Chondrocyte (in vitro differentiated cells): ENCODE measurements at regions not wholly inside any gene's neighbourhood (a gene's known extent, or its start where the extent isn't known, plus 50 kb on each side); places are given as distances from the start of the nearest gene placed in this dataset.

Experiments
- DNase-seq: peaks from one replicate; pipeline ENCODE4 v3.0.0; 2021; ENCODE audit warnings: mixed read lengths, low spot score
- H3K27ac Mint-ChIP-seq: one replicate; pipeline ENCODE4 v1.8.0; 2021; ENCODE audit warnings: mild to moderate bottlenecking, moderate library complexity, mixed read lengths; ENCODE audit not compliant: unreplicated experiment
- H3K27me3 Mint-ChIP-seq: 2 replicates; pipeline ENCODE4 v1.8.0; 2021; ENCODE audit warnings: low read depth, mixed read lengths
- H3K36me3 Mint-ChIP-seq: 2 replicates; pipeline ENCODE4 v1.8.0; 2021; ENCODE audit warnings: low read depth, mixed read lengths
- H3K4me1 Mint-ChIP-seq: 2 replicates; pipeline ENCODE4 v1.8.0; 2021; ENCODE audit warnings: low read depth, mild to moderate bottlenecking, mixed read lengths
- H3K4me3 Mint-ChIP-seq: one replicate; pipeline ENCODE4 v1.8.0; 2021; ENCODE audit warnings: mild to moderate bottlenecking, moderate library complexity, mixed read lengths; ENCODE audit not compliant: unreplicated experiment
- H3K9me3 Mint-ChIP-seq: 2 replicates; pipeline ENCODE4 v1.8.0; 2021; ENCODE audit warnings: low read depth, mixed read lengths
- TF ChIP-seq, protein P1 (sequence below): fragments of 200-600 bp; sonication (generic); IDR thresholded peaks from 2 replicates; pipeline ENCODE4 v1.5.0; 2021; ENCODE audit warnings: antibody characterized with exemption, mild to moderate bottlenecking, moderate library complexity

DNA sequence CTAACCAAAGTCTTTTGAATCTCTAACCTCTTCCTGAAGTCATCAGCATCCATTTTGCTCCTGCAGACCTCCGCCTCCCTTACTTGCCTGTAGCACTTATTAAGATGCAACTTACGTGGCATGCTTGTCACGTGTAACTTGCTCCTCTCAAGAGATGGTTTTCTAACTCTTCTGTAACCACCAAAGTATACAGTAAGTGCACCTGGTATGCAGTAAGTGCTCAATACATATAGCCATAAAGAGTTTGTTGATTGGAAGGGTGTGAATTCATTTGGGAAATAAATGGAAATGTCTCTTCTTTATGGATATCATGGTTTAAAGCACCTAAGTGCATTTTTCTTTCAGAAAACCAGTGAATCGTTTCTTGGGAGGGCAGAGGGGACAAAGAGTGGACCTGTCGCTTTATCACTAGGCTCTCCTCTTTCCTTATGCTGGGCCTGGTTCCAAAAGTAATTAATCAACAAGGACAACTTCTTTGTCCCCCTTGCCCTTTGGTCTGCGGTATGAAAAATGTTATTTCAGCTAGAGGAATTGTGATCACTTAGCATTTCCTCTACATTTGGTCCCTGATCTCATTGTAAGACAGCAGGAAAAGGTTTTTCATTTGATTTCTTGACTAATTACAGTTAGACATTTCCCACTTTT, 370.0 kb upstream of the SPRED2 start:
- Mint-ChIP-seq H3K36me3 (no peaks in the 10 kb centered on the region), H3K27me3 (peaks cover 5% of the 10 kb centered on the region), H3K9me3 (peaks cover 9% of the 10 kb centered on the region), H3K4me1 (no peaks in the 10 kb centered on the region), H3K27ac (no peak overlapping the region), H3K4me3 (no peak overlapping the region)
- no peak for DNase-seq
- TF ChIP-seq, protein P1, sequence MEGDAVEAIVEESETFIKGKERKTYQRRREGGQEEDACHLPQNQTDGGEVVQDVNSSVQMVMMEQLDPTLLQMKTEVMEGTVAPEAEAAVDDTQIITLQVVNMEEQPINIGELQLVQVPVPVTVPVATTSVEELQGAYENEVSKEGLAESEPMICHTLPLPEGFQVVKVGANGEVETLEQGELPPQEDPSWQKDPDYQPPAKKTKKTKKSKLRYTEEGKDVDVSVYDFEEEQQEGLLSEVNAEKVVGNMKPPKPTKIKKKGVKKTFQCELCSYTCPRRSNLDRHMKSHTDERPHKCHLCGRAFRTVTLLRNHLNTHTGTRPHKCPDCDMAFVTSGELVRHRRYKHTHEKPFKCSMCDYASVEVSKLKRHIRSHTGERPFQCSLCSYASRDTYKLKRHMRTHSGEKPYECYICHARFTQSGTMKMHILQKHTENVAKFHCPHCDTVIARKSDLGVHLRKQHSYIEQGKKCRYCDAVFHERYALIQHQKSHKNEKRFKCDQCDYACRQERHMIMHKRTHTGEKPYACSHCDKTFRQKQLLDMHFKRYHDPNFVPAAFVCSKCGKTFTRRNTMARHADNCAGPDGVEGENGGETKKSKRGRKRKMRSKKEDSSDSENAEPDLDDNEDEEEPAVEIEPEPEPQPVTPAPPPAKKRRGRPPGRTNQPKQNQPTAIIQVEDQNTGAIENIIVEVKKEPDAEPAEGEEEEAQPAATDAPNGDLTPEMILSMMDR, result no peak

DNA sequence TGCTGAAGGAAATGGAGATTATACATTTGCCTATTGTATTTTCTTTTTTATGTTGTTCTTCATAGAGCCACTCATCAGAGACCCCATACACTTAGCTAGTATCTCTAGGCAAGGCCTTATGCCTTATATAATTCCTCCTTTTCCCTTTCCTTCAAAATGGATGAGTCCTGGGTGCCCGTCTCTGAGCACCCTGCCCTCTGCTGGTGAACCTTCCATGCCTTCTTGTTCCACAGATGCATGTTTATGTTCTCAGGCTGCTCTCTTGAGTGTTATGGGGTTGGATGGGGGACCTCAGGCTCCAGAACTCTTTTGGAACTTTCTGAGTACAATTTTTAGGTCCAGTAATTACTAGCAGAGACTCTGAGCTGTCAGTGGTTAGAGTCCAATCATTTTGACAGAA, 368.6 kb upstream of the SPRED2 start:
- Mint-ChIP-seq H3K27ac (no peak overlapping the region), H3K4me1 (peaks cover 6% of the 10 kb centered on the region), H3K9me3 (peaks cover 8% of the 10 kb centered on the region), H3K4me3 (no peak overlapping the region), H3K27me3 (peaks cover 5% of the 10 kb centered on the region), H3K36me3 (no peaks in the 10 kb centered on the region)
- no peak for DNase-seq
- TF ChIP-seq, protein P1, result peak; percentile 55

DNA sequence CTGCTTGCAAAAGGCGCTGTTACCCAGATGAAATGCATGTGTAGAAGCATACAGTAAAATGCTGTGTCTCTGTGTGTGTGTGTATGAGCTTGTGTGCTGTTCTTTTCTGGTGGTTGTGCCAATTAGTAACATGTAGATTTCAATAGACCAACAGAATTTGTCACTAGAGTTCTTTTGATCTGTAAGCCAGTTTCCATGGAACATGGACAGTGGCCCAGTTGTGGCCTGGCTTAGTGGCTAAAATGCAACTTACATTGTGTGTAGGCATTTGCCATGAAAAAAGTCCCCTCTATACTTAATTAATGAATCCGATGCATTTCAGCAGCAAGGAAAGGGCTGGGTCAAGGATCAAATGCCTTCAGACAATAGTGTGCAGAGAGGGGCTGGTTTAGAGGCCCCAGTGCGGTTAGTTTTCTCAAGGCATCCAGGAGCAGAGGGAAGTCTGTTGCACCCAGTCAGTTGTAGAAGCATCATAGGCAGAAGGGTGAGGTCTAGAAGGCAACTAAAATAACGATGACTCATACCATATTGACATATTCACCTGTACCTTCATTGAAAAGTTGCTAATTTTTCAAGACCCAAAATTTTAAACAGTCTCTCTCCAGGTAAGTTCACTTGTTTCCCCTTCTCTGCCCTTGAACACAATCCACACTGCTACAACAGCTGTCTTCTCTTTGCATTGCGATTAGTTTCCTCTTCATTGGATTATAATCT, 366.9 kb upstream of the SPRED2 start:
- H3K9me3 Mint-ChIP-seq, result no peaks in the 10 kb centered on the region

DNA sequence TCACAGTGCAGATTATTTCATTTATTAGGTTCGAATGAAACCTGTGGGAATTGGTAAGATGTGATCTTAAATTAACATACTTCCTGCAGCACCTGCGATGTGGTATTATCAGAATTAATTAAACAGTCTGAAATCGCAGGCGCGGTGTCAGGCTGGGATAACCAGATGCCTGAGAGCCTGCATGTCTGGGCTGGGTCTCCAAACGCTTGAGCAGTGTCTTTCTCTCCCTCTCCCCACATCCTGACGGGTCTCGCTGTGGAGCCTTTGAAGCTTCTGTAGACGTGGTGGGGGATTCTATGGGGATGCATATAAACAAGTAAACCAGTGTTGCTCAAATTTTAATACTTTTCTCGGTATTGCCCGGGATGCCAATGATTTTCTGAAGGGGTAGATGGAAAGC, 366.2 kb upstream of the SPRED2 start:
- no peaks in the 10 kb centered on the region for H3K9me3 Mint-ChIP-seq
- H3K36me3 Mint-ChIP-seq, result no peaks in the 10 kb centered on the region
- TF ChIP-seq, protein P1, result no peak
- no peak for DNase-seq
- no peak overlapping the region for H3K4me3 Mint-ChIP-seq
- peaks cover 9% of the 10 kb centered on the region for H3K4me1 Mint-ChIP-seq
- H3K27ac Mint-ChIP-seq, result no peak overlapping the region
- peaks cover 4% of the 10 kb centered on the region for H3K27me3 Mint-ChIP-seq

More for the DNA sequence above, 366.9 kb upstream of the SPRED2 start:
- Mint-ChIP-seq H3K27ac (no peak overlapping the region), H3K27me3 (no peaks in the 10 kb centered on the region), H3K4me1 (peaks cover 9% of the 10 kb centered on the region), H3K36me3 (no peaks in the 10 kb centered on the region), H3K4me3 (no peak overlapping the region)
- no peak for DNase-seq
- TF ChIP-seq, protein P1, result no peak

DNA sequence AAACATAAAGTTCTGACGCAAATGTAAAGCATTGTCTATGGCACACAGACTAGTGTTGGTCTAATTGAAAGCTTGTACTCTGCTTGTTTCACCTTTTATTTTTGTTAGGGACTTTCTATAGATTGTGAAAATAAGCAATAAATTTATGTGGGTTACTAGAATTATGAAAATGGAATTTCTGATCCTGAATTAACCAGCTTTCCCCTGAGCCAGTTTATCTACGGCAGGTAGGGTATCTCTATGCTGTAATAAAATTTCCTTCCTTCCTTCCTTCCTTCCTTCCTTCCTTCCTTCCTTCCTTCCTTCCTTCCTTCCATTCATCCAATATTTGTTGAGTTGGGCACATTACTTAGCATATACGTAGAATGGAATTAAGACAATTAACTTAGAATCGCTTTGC, 362.6 kb upstream of the SPRED2 start:
- Mint-ChIP-seq H3K9me3 (no peaks in the 10 kb centered on the region), H3K4me1 (peaks cover 9% of the 10 kb centered on the region), H3K27me3 (peaks cover 7% of the 10 kb centered on the region), H3K4me3 (no peak overlapping the region), H3K27ac (no peak overlapping the region), H3K36me3 (no peaks in the 10 kb centered on the region)
- TF ChIP-seq, protein P1, result no peak
- no peak for DNase-seq
